T follicular helper cell (primary cell): ENCODE measurements at regions not wholly inside any gene's neighbourhood (a gene's known extent, or its start where the extent isn't known, plus 50 kb on each side); places are given as distances from the start of the nearest gene placed in this dataset.
"Not testable (repeated sequence)": the region's sequence is repeated elsewhere in the genome, so short reads cannot be mapped to it uniquely, and the experiment has no call there.

Experiments
- DNase-seq: peaks from one replicate; pipeline ENCODE4 v3.0.0-alpha.2; 2020; ENCODE audit warnings: low read depth

GRCh38 chr13:18835754-18836153 lies 345.9 kb downstream of the TUBA3C start:
- not testable (repeated sequence) for DNase-seq

DNA sequence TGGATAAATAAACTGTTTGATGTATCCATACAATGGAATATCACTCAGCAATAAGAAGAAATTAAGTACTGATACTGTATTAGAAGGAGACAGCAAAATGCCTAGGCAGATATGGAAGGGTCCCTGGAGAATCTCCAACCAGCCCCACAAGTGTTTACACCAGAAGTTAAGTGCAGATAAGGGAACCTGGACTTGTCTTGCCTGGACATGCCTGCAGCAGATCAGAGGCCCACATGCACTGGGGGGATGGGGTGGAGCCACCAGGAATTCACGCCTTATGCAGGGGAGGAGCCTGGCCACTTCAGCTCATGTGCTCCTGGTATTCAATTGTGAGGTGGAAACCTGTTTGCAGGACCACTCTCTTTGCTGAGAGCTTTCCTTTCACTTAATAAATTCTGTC lies 356.9 kb downstream of the TUBA3C start:
- not testable (repeated sequence) for DNase-seq

DNA sequence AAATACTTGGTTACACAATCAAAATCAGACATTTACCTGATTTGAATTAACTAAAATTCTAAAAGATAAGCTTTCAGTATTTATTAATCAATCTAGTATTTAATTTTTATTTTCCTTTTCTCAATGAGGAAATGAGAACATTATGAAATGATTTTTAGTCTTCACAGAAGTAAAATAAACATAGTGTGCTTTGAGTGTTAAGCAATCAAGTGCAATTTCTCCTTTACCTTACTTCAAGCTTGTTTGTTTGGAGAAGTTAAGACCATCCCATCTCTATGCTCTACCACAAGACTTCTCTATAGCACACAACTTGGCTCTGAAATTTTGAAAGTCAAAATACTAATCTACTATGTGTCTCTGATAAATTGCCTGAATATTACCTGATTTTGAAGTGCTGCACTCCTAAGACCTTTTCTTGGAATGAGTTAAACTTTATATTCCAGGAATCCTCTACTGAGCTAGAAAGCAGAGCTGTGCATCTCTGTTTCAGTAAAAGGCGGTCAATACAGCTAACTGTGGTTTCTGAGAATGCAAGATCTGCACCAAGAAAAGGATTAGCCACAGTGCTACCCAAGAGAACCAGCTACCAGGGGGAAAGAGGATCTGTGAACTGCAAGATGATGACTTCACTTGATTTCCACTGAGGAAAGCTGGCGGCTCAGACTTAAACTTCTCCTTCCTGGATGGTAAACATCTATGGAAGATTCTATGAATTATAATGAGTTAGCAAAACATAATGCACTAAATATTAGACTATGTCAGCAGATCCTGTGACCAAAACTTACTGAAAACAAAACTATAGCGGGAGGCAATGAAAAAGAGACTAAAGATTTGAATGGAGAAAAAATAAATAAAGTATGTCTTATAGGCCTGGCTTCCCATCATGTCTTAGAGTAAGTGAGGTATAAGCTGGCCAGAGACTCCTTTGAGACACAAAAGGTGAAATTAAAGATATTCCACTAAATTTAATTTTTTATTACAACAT lies 358.7 kb downstream of the TUBA3C start:
- not testable (repeated sequence) for DNase-seq

DNA sequence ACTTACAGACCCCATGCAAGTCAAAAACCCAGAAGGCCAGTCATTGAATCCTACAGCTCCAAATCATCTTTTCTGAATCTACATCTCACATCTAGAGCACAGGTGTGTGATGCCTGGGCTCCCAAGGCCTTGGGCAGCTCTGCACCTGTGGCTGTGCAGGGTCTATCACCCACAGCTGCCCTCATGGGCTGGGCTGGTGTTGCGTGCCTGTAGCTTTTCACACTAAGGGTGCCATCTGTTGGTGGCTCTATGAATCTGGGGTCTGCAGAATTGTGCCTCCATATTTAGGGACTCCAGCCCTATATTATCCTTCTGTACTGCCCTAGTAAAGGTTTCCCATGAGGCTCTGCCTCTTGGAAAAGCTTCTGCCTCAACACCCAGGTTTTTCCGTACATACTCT lies 407.6 kb downstream of the TUBA3C start:
- DNase-seq = not testable (repeated sequence)

- not testable (repeated sequence) for DNase-seq
Observed at GRCh38 chr13:18741696-18742095, 439.9 kb downstream of the TUBA3C start.

DNA sequence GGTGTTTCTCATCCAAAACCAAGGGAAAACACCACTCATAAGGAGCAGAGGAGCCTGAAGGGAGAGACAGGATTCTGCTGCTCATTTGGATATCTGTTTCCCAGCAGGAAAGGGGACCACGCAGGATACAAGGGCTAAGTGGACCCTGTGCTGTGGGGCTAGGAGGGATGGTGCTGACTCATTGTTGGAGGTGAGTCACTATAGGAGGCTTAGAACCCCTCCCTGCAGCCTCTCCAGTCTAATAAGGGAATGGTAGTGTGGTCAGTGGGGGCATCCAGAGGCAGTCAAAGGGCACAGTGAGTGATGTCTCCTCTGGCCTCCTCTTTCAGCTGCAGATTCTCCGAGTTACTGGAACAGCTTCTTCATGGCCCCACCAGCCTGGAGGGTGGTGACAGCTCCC lies 442.3 kb downstream of the TUBA3C start:
- DNase-seq = no peak

DNA sequence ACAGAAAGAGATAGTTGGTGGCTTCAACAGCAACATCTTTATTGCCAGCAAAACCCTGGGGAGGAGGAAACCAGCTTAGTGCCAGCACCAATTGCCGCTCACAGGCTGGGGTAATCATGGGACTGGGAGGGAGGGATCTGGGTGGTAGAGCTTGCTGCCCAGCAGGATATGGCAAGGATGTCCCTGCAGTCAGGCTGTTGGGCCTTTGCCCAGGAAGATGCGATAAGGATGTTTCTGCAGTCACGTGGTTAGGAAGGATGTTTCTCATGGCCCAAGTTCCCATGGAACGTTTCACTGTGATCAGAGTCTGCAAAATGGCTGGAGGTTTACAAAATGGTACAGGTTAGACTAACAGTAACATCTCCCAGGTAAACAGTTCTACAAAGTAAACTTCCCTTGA lies 443.5 kb downstream of the TUBA3C start:
- not testable (repeated sequence) for DNase-seq

DNA sequence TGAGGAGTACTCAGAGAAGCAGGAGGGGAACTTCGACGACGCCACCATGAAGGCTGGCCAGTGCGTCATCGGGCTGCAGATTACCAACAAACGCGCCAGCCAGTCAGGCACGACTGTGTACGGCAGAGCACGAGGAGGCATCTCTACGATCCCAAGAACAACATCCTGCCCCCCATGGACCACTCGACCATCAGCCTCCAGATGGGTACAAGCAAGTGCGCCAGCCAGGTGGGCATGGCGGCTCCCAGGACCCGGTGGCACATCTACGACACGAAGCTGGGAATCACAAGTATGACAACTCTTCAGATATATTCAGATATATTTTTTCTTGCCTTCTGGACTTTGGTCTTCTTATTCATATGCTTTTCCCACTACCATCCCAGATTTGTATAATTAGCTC lies 454.5 kb downstream of the TUBA3C start:
- DNase-seq = not testable (repeated sequence)

GRCh38 chr13:18726524-18726923 lies 455.1 kb downstream of the TUBA3C start:
- not testable (repeated sequence) for DNase-seq

- DNase-seq = not testable (repeated sequence)
Observed at GRCh38 chr13:18725242-18725822, 456.3 kb downstream of the TUBA3C start.

DNA sequence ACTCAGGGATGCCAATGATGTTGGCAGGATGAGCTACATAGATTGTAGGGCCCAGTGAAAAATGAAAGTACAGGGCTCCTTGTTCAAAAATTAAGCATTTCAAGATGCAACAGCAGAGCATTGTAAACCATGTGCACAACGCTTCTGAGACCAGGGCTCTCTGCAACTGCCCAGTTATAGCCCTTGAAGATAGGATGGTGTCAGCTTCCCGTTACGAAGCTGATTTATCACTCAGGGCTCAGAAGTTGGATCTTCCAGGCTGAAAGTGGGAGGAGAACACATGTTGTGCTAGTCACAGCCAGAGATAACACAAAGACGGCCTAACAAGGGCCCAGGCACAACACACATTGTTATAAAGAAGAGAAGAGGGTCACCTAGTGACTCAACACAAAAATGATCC lies 466.7 kb downstream of the TUBA3C start:
- DNase-seq = no peak

GRCh38 chr13:18710673-18711072 lies 471.0 kb downstream of the TUBA3C start:
- DNase-seq = not testable (repeated sequence)

GRCh38 chr13:18706538-18706937 lies 475.1 kb downstream of the TUBA3C start:
- not testable (repeated sequence) for DNase-seq

DNA sequence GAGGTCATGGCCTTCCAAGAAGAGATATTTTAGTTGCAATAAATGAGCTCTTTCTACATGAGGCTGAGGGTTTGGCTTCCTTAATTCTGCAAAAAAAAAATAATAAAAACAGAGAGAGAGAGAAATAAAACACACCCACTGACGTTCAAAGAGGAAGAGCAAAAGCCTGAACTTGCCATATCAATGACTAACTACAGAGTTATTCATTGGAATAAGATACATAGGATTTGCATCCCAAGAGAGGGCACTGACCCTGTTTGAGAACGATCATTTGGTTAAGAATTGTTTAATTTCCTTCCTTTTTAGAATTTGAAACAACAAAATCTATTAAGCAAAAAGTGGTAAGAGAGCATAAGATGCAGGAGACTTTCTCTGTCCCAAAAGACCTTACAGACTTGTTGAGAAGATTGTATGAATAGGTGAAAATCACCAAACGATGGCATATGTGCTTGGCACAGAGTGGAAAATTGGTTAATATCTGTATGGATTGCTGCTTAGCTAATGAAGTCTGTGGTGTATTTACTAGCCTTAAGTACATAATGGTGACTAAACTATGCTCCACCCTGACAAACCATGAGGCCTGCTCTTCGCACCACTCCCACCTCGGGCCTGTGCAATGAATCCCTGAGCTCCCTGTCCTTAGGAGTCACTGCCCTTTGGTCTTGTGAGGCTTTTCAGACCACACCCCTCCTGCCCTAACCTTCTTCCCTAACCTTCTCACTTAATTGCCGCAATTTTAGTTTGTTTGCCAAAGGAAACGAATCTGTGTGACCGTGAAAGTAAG lies 479.0 kb downstream of the TUBA3C start:
- DNase-seq = not testable (repeated sequence)

GRCh38 chr13:18698332-18698731 lies 483.3 kb downstream of the TUBA3C start:
- not testable (repeated sequence) for DNase-seq

- DNase-seq = not testable (repeated sequence)
Observed at GRCh38 chr13:18697851-18698250, 483.8 kb downstream of the TUBA3C start.

DNA sequence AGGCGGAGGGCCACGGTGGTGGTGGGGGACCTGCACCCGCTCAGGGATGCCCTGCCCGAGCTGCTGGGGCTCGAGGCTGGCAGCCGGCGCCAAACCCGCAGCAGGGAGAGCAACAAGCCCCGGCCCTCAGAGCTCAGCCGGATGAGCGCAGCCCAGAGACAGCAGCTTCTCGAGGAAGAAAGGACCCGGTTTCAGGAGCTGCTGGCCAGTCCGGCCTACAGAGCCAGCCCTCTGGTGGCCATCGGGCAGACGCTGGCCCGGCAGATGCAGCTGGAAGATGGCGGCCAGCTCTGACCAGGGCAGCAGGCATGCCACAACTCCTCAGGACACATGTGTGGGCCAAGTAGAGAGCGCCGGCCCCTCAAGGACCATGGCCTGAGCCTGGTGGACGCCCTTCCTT lies 484.4 kb downstream of the TUBA3C start:
- DNase-seq = not testable (repeated sequence)

DNA sequence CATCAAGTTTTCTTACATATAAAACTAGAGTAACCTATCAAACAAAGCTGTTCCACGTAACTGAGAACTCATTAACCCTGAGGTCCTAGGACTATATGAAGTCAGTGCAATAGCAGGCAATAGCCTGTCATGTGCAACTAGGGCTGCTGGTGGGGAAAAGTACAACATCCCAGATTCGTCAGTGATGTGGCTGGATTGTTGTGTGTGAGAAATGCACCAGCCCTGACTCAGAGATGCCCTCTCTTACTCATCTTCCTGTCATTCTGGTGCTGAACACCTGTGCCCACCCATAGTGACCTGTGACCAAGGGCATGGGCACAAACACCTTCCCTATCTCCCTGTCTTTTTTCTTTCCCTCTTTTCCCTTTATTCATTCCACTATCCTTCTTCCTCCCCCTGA lies 504.2 kb downstream of the TUBA3C start:
- DNase-seq = not testable (repeated sequence)

- not testable (repeated sequence) for DNase-seq
Observed at GRCh38 chr13:18675268-18675667, 506.4 kb downstream of the TUBA3C start.

- DNase-seq = not testable (repeated sequence)
Observed at GRCh38 chr13:18673794-18674193, 507.8 kb downstream of the TUBA3C start.

DNA sequence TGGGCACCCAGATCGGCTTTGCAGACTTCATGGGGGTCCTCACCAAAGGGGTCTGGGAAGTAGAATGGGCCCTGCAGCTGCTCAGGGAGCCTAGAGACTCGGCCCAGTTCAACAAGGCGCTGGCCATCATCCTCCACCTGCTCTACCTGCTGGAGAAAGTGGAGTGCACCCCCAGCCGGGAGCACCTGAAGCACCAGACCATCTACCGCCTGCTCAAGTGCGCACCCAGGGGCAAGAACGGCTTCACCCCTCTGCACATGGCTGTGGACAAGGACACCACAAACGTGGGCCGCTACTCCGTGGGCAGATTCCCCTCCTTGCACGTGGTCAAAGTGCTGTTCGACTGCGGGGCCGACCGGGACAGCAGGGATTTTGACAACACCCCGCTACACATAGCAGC lies 515.0 kb downstream of the TUBA3C start:
- DNase-seq = not testable (repeated sequence)

DNA sequence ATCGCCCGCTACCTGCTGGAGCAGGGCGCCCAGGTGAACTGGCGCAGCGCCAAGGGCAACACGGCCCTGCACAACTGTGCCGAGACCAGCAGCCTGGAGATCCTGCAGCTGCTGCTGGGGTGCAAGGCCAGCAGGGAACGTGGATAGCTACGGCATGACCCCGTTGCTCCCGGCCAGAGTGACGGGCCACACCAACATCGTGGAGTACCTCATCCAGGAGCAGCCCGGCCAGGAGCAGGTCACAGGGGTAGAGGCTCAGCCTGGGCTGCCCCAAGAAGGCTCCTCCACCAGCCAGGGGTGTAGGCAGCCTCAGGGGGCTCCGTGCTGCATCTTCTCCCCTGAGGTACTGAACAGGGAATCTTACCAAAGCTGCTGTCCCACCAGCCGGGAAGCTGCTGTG lies 515.9 kb downstream of the TUBA3C start:
- not testable (repeated sequence) for DNase-seq
